Cardiac fibroblast (primary cell): ENCODE measurements at regions not wholly inside any gene's neighbourhood (a gene's known extent, or its start where the extent isn't known, plus 50 kb on each side); places are given as distances from the start of the nearest gene placed in this dataset.

ENCODE experiments used
- DNase-seq, 2 donors: peaks; one replicate each; pipeline versions ENCODE4 v3.0.0 to v3.0.0-alpha.2; 2010; ENCODE audit warnings: low read depth in 2 of 2
- H3K4me3 ChIP-seq, 2 donors: replicated peaks in 1 of 2; 1 replicate in 1 of 2; 2 replicates in 1 of 2; pipeline ENCODE4 v1.5.1; 2011; ENCODE audit warnings: low read depth in 2 of 2, low read length in 2 of 2, mild to moderate bottlenecking in 2 of 2, moderate library complexity in 1 of 2
- CTCF ChIP-seq: IDR thresholded peaks from one replicate; pipeline ENCODE4 v1.5.1; 2011; ENCODE audit warnings: low read depth, mild to moderate bottlenecking, low read length, inconsistent platforms

GRCh38 chr12:24695103-24695502 lies 253.8 kb downstream of the BCAT1 start:
- H3K4me3 ChIP-seq, result no peak overlapping the region
- DNase-seq, result no peak
- no peak for TF ChIP-seq CTCF

- H3K4me3 ChIP-seq, result no peak overlapping the region
- no peak for TF ChIP-seq CTCF
- no peak for DNase-seq
These were observed 260.3 kb downstream of the BCAT1 start for GRCh38 chr12:24688601-24689000.

GRCh38 chr12:24681570-24681969 lies 267.3 kb downstream of the BCAT1 start:
- TF ChIP-seq CTCF, result no peak
- no peak overlapping the region for H3K4me3 ChIP-seq

GRCh38 chr12:24679126-24679525 lies 269.8 kb downstream of the BCAT1 start:
- no peak overlapping the region for H3K4me3 ChIP-seq
- peak; percentile 60 to 69 for DNase-seq
- no peak for TF ChIP-seq CTCF

More at GRCh38 chr12:24681570-24681969, 267.3 kb downstream of the BCAT1 start:
- DNase-seq, result no peak

- peak in 1 of 2 donors; percentile 34 for DNase-seq
- TF ChIP-seq CTCF, result no peak
- H3K4me3 ChIP-seq, result no peak overlapping the region
These were observed 270.5 kb downstream of the BCAT1 start for GRCh38 chr12:24678436-24678835.

- peak in 1 of 2 donors; percentile 15 for DNase-seq
- no peak for TF ChIP-seq CTCF
These were observed 280.3 kb downstream of the BCAT1 start for GRCh38 chr12:24668563-24668962.

GRCh38 chr12:24664161-24664880 lies 284.6 kb downstream of the BCAT1 start:
- H3K4me3 ChIP-seq, result no peak overlapping the region
- DNase-seq, result peak; percentile 2 to 85
- TF ChIP-seq CTCF, result no peak

More at GRCh38 chr12:24668563-24668962, 280.3 kb downstream of the BCAT1 start:
- no peak overlapping the region for H3K4me3 ChIP-seq
